ENCODE measurements at regions not wholly inside any gene's neighbourhood (a gene's known extent, or its start where the extent isn't known, plus 50 kb on each side); places are given as distances from the start of the nearest gene placed in this dataset.
"Not testable (repeated sequence)": the region's sequence is repeated elsewhere in the genome, so short reads cannot be mapped to it uniquely, and the experiment has no call there.

DNA sequence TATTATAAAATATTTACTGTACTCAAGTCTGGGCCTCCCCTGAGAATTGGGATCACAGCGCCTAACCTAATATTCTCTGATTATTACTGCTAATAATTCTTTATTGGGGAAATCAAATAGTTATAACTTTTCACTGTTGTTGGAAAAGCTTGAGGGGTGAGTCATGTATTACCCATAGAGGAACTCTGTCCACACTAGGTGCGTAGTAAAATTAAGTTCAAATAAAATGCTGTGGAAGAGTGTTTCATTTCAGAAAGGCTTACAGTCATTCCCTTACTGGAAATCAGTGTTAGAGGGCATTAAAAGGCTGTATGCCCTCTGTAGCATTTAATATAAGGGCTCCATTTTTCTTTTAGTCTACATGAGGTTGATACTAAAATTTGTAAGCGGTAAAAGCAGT, 135.0 kb upstream of the NFIA start:
- TF ChIP-seq, protein P1, sequence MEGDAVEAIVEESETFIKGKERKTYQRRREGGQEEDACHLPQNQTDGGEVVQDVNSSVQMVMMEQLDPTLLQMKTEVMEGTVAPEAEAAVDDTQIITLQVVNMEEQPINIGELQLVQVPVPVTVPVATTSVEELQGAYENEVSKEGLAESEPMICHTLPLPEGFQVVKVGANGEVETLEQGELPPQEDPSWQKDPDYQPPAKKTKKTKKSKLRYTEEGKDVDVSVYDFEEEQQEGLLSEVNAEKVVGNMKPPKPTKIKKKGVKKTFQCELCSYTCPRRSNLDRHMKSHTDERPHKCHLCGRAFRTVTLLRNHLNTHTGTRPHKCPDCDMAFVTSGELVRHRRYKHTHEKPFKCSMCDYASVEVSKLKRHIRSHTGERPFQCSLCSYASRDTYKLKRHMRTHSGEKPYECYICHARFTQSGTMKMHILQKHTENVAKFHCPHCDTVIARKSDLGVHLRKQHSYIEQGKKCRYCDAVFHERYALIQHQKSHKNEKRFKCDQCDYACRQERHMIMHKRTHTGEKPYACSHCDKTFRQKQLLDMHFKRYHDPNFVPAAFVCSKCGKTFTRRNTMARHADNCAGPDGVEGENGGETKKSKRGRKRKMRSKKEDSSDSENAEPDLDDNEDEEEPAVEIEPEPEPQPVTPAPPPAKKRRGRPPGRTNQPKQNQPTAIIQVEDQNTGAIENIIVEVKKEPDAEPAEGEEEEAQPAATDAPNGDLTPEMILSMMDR (IDR thresholded peaks at IDR 0.05) = no peak
- Histone ChIP-seq H3K9me3 (no peaks in the 10 kb centered on the region), H3K27ac (no peak overlapping the region), H3K36me3 (no peaks in the 10 kb centered on the region), H3K27me3 (no peaks in the 10 kb centered on the region), H3K4me3 (ENCODE audit: low read depth in 1 of 2, low read length in 1 of 2) (no peak overlapping the region), H3K4me1 (ENCODE audit: control insufficient read depth in 1 of 2, insufficient read depth in 1 of 2, low read depth in 1 of 2, low read length in 1 of 2) (peaks cover 8 to 16% of the 10 kb centered on the region in 2 experiments)

DNA sequence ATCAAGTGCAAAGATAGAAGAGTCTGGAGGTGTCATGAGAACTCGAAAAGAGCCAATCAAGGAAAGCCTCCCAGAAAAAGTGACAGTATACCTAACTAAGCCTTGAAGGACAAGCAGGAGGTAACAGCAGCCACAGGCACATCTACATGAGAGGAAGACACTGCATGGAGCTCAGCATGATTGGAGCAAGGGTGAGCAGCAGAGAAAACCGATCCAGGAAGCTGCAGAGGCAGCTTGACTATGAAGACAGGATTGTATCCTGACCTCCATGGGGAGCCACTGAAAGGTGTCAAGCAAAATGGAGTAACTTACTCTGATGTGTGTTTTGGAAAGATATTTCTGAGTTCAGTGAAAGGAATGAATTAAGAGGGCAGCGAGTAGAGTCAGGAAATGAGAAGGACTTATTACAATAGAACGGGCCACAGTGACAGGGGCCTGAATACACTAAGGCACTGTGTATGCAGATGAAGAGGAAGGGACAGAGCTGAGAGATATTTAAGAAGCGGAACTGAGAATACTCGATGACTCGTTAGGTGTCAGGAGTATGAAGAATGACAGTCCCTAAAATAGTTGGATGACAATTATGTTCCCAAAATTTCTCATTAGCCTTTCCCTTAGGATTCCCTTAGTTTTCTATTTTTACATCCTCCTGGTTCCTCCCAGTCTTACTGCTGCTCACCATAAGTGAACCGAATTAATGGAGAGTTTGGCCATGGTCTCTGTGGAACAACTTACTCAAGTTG, 139.3 kb upstream of the NFIA start:
- TF ChIP-seq, protein P1 (IDR thresholded peaks at IDR 0.05) = no peak
- Histone ChIP-seq H3K27me3 (no peaks in the 10 kb centered on the region), H3K4me3 (ENCODE audit: low read depth in 1 of 2, low read length in 1 of 2) (no peak overlapping the region), H3K36me3 (no peaks in the 10 kb centered on the region), H3K27ac (no peak overlapping the region), H3K4me1 (ENCODE audit: control insufficient read depth in 1 of 2, insufficient read depth in 1 of 2, low read depth in 1 of 2, low read length in 1 of 2) (no peaks in the 10 kb centered on the region), H3K9me3 (no peaks in the 10 kb centered on the region)

DNA sequence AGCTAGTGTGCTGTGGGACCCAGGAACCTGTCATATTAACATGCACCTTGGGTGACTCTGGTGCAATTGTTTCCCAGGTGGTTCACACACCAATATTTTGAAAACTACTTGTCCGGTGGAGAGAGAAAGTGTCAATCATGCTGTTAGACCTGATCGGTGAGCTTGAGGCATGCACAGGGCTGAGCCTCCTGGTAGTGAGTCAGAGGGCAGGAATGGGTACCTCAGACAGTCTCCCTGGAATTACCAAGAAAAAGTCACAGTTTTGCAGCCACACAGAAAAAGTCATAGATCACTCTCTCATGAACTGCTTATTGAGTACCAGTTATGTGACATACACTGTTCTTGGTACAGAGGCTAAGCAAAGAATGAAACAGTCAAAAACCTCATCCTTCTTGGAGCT, 140.1 kb upstream of the NFIA start:
- no peaks in the 10 kb centered on the region for H3K9me3 ChIP-seq
- H3K4me3 ChIP-seq (ENCODE audit: low read depth in 1 of 2, low read length in 1 of 2) = no peak overlapping the region
- H3K27me3 ChIP-seq = no peaks in the 10 kb centered on the region
- TF ChIP-seq, protein P1 (IDR thresholded peaks at IDR 0.05) = no peak
- no peaks in the 10 kb centered on the region for H3K4me1 ChIP-seq (ENCODE audit: control insufficient read depth in 1 of 2, insufficient read depth in 1 of 2, low read depth in 1 of 2, low read length in 1 of 2)
- no peak overlapping the region for H3K27ac ChIP-seq
- H3K36me3 ChIP-seq = no peaks in the 10 kb centered on the region

DNA sequence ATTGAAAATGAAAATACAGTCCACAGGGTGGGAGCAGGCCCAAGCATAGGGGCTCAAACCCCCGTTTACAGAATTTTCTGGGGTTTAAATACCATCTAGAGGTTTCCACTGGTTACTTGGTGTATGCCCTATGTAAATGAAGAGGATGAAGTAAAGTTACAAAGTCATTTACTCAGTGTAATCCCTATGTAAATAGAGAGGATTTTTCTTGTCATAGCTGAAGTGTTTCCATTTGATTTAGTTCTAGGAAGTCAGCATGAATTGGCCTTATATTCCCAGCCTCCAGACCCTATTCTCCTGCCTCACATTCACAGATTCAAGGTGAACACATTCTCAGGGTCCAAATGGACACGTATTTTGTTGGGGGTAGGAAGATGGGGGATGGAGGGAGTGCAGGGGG, 141.7 kb upstream of the NFIA start:
- not testable (repeated sequence) for H3K27ac ChIP-seq; H3K4me1 ChIP-seq (ENCODE audit: control insufficient read depth in 1 of 2, insufficient read depth in 1 of 2, low read depth in 1 of 2, low read length in 1 of 2); H3K4me3 ChIP-seq (ENCODE audit: low read depth in 1 of 2, low read length in 1 of 2); H3K9me3 ChIP-seq; H3K36me3 ChIP-seq; H3K27me3 ChIP-seq

DNA sequence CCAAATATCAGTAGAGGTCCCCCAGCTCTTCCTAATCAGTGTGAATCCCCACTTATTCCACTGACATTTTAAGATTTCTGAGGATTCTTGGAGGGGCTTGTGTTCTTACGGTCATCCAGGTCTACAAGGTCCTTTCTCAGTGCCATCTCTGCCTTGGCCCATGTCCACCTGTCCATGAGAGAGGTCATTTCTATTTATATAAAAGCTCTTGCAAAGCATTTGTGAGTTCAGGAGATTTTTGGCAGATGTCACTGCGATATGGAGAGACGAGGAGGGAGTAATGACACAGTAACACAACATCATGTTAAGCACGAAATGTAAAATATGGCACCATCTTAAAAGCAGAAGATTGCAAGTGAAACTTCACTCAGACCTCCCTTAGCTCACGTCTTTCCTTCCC, 144.6 kb upstream of the NFIA start:
- TF ChIP-seq, protein P1 (IDR thresholded peaks at IDR 0.05) = no peak
- H3K9me3 ChIP-seq = no peaks in the 10 kb centered on the region
- H3K4me1 ChIP-seq (ENCODE audit: control insufficient read depth in 1 of 2, insufficient read depth in 1 of 2, low read depth in 1 of 2, low read length in 1 of 2) = no peaks in the 10 kb centered on the region
- no peak overlapping the region for H3K27ac ChIP-seq
- no peaks in the 10 kb centered on the region for H3K36me3 ChIP-seq
- H3K4me3 ChIP-seq (ENCODE audit: low read depth in 1 of 2, low read length in 1 of 2) = no peak overlapping the region
- H3K27me3 ChIP-seq = no peaks in the 10 kb centered on the region

DNA sequence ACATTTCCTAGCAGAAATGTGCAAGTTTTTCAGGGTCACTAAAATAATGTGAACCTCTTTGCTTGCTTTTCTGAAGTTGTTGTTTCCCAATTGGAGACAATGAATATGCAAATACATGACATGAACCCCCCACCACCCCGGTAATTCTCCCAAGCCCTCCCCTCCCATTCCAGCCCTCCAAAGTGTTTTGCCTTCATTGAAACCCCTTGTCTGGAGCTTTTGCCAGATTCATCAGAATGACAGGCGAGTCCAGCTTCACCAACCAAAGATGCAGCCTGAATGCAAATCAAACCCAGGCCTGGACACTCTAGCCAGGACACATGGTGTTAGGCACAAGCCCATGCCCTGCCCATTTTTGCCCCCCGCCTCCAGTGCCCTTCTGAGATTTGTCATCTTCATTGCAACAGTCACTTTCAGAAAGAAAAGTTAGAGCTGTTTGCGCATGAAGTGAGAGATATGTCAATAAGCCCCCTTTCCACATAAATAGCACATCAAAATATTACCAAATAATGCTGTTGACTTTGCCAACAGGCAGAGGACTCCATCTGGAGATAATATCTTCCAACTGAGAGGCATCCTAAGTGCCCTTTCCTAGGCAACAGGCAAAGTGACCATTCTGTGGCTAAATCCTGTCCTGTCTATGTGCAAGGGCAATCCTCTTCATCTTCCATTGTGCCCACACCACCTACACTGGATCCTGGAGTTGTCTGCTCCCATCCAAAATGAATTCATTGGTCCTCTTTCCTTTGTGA, 145.6 kb upstream of the NFIA start:
- Histone ChIP-seq H3K27ac (no peak overlapping the region), H3K36me3 (no peaks in the 10 kb centered on the region), H3K4me1 (ENCODE audit: control insufficient read depth in 1 of 2, insufficient read depth in 1 of 2, low read depth in 1 of 2, low read length in 1 of 2) (no peaks in the 10 kb centered on the region), H3K27me3 (no peaks in the 10 kb centered on the region), H3K4me3 (ENCODE audit: low read depth in 1 of 2, low read length in 1 of 2) (no peak overlapping the region), H3K9me3 (no peaks in the 10 kb centered on the region)
- TF ChIP-seq, protein P1 (IDR thresholded peaks at IDR 0.05) = no peak
